ENCODE measurements at regions not wholly inside any gene's neighbourhood (a gene's known extent, or its start where the extent isn't known, plus 50 kb on each side); places are given as distances from the start of the nearest gene placed in this dataset.

GRCh38 chr2:166614503-166614902 is 120.5 kb upstream of the SCN7A start:
- TF ChIP-seq CTCF (IDR thresholded peaks at IDR 0.05; ENCODE audit: insufficient read depth, low read depth, low read length): no peak
- TF ChIP-seq EZH2 (IDR thresholded peaks at IDR 0.05; ENCODE audit: insufficient read depth, low read length): no peak
